ENCODE measurements at regions not wholly inside any gene's neighbourhood (a gene's known extent, or its start where the extent isn't known, plus 50 kb on each side); places are given as distances from the start of the nearest gene placed in this dataset.

DNA sequence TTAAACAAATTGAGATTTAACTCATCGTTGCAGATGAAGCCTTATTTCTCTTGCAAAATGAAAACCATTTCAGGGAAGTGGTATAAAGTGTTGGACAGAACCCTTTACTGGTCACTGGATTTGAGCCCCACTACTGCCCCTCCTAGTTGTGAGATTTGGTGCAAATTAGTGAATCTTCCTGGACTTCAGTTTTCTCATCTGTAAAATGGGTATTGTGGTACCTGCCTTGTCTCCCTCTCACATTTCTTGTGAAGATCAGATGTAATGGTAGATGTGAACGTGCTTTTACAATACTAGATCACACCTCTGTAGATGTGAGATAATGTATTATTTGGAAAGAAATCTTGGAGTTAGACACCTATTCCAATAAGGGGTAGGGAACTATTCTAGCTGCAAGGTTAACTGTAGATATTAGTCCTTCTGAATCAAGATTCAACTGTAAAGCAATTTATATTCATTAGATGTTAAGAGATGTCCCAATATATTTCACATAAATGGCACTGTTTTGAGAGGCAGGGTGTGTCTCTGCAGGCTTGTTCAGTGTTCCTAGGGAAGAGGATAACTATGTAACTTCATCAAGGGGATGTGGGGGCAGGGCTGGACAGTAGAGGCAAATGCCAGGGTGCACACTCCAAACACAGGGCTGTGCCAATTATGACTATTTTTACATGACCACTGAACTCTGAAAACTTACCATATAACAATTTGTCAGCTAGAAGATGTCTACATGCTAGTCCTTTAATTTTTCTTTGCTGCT, 112.4 kb upstream of the PFN2 start:
- CTCF ChIA-PET: no interaction called here
- POLR2A ChIA-PET: no interaction called here

GRCh38 chr3:150081084-150081483, 110.4 kb upstream of the PFN2 start:
- POLR2A ChIA-PET: no interaction called here
- CTCF ChIA-PET: interaction anchor here (0.6 kb wide), 1 partner anchor 150 kb away, joined by 3 read pairs; no protein-coding TSS in a partner anchor

DNA sequence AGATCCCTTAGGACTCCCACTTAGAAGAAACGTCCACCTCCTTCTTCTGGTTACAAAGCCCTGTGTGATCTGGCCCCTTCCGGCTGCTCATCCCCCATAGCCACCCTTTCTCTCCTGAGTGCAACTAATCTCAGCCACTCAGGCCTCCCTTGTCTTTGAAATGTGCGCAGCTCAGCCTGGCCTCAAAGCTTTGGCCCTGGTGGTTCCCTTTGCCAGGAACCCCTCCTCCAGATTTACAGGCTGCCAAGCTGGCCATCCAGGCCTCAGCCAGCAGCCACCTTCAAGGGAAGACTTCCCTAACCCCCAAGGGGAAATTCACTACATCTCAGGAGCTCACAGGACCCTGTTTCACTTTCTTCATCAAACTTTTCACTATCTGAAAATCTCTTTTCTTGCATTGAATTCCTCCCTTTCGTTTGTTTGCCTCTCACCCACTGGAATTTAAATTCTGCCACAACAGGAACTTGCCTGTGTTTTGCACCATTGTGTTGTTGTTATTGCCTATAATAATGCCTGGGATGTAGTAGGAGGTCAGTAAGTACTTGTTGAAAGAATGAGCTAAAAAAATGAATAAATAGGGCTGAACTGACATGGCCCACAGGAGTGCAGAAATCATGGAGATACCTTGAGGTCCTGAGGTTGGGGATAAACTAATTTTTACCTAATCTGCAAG, 109.5 kb upstream of the PFN2 start:
- CTCF ChIA-PET: no interaction called here
- POLR2A ChIA-PET: no interaction called here

DNA sequence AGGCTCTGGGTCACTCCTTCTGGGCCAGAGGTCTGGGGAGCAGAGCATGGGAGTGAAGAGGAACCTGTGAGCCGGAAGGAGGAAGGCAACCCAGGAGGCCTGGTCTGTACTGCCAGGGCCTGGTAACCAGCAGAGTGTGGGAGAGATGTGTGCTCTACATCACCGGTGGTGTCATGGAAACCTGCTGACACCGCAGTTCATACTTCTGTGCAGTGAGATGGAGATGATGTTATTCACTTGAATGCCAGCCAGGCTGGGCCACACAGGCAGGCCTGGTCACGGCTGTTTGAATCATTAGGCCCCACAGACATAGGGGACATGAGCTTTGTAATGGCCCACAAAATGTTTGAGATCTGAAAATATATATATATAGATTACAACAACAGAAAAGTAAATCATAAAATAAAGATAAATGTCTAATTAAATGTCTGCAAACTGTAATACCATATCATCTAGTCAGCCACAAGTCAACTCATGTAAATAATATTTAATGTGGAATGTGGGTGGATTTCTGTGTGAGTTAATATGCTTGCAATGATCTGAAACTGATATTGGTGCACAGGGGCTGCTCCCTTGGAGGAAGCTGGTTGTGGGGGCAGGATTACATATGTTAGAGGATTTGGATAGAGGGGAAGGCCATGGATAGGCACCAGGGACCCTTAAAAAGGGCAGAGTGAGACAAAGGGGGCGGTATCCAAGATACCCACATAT, 108.5 kb upstream of the PFN2 start:
- POLR2A ChIA-PET: no interaction called here
- CTCF ChIA-PET: no interaction called here

DNA sequence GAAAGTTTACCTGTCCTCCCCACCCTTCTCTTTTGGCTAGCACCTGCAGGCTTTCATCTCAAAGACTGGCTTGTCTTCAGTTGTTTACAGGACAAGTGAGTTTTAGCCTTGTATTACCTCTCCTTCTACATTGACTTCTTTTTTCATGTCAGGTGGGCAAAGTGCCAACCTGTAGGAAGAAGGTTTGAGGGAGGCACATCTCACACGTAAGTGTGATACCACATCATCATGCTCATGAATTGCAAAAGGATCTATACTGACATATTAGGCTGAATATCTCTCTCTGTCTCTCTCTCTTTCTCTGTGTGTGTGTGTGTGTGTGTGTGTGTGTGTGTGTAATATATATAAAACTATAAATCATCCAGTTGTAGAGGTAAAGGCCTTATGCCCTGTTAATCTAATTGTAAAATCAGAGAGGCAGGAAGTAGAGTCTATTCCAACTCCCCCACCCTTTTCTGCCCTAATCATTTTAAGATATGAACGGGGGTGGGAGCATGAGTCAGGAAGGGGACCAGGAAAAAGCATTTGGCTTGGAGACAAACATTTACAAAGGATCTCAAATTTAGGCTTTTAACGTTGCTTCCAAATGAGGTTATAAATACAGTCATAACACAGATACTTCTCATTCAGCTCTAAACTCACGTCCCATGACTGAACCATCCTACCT, 107.0 kb upstream of the PFN2 start:
- CTCF ChIA-PET: no interaction called here
- POLR2A ChIA-PET: no interaction called here

DNA sequence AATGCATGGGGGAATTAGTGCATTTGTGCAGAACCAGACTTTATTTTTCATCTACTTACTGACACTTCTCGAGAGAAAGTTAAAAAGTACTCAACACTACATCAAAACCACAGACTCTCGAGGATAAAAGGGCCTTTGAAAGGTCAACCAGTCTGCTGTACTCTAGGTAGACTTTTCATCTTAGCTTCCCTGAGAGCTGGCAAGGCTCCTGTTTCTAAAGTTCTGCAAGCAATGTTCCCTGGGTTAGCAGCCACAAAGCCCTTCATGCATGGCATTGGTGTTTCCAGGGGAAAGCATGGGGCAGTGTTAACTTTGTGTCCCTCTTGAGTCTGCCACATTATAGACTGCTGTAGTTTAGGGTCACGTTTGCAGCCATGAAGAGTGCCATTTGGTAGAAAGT, 106.4 kb upstream of the PFN2 start:
- POLR2A ChIA-PET: no interaction called here
- CTCF ChIA-PET: no interaction called here

- POLR2A ChIA-PET: no interaction called here
- CTCF ChIA-PET: no interaction called here
Observed at GRCh38 chr3:150076443-150076842, 105.7 kb upstream of the PFN2 start.

- POLR2A ChIA-PET: no interaction called here
Observed at GRCh38 chr3:150075417-150075865, 104.7 kb upstream of the PFN2 start.

GRCh38 chr3:150074697-150075416, 104.2 kb upstream of the PFN2 start:
- POLR2A ChIA-PET: no interaction called here

More at GRCh38 chr3:150075417-150075865, 104.7 kb upstream of the PFN2 start:
- CTCF ChIA-PET: no interaction called here

DNA sequence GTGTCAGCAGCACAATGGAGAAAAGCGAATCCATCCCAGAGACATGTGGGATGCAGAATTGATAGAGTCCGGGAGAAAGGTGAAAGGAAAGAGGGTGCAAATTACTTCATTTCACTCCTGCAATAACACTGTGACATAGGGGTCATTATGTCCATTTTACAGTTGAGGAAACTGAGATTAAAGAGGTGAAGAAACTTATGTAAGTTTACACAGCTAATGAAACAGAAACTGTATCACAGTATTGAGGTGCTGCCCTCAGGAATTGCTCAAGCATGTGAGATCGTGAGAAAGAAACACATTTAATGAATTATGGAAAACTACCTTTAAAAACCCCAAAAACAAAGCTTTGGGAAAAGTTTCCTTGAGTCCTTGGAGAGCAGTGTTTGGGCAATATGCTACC, 103.6 kb upstream of the PFN2 start:
- CTCF ChIA-PET: no interaction called here

More at GRCh38 chr3:150074697-150075416, 104.2 kb upstream of the PFN2 start:
- CTCF ChIA-PET: no interaction called here

GRCh38 chr3:150073513-150073912, 102.8 kb upstream of the PFN2 start:
- ChIA-PET POLR2A (no interaction called here), CTCF (no interaction called here)

More for the DNA sequence above, 103.6 kb upstream of the PFN2 start:
- POLR2A ChIA-PET: no interaction called here

- POLR2A ChIA-PET: no interaction called here
- CTCF ChIA-PET: no interaction called here
Observed at GRCh38 chr3:150073031-150073430, 102.3 kb upstream of the PFN2 start.

DNA sequence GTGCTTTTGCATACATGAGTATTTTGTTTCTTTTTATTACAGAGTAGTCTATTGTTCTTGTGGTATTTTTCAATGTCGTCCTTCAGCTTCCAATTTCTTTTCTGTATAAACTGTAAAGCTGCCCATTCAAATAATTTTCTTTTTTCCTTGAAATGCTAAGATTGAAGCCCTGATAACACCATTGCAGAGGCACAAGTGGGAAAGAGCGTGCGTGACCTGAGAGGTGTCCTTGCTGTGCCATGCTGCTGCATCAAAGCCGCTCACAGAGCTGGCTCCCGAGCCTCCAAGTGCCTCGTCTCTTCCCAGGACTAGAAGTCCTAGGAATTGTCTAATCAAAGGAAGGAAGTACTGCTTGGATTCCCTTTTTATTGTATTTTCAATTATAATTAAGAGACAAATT, 101.9 kb upstream of the PFN2 start:
- CTCF ChIA-PET: no interaction called here
- POLR2A ChIA-PET: no interaction called here

DNA sequence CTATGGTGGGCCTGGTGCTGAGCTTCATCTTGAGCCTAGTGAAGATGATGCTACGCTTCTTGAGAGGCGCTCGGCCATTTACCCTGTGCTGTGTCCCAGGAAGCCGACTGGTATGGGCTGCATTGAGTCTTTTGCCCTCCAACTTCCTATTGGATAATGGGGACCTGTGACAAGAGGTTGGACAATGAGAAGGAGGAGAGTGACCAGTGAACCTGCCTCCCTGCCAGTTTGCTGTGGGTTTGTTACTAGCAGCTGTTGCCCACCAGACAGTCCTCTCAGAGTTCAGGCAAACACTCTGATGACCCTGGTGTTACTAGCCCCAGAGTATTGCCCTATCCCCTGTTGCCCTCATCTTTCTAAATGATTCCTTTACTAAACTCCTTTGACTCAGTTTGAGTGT, 99.6 kb upstream of the PFN2 start:
- CTCF ChIA-PET: no interaction called here
- POLR2A ChIA-PET: no interaction called here

DNA sequence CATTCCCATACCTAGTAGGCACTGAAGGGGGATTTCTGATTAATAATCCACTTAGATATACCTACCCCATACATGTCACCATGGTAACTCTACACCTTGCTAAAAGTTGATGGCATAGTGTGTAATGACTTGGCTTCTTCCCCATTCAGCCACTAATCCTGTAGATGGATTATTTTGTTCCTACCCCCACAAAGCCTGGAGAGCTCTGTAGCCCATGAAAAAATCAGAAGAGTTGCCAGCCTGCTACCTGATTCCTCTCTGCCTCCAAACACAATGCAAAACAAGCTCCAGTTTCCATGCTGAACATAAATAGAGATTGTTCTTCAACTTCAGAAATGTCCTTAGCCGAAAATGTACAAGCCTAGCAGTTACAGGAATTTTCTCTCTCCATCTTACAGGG, 98.9 kb upstream of the PFN2 start:
- ChIA-PET CTCF (no interaction called here), POLR2A (no interaction called here)

DNA sequence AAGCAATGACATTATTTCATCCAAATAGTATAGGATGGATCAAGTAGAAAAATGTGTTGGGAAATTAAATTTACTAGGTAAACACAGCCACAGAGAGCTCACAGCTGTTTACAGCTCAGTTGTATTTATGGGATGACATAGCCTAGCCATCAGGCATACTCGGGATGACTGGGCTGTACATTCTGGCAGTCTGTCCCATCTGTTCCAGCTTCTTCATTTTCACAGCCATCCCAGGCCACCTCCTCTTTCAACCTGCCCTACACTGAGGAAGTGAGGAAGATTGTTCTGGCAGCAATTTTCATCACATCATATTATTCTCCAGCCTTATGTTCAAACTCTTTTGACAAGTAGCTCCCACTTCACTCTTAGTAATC, 98.4 kb upstream of the PFN2 start:
- ChIA-PET CTCF (no interaction called here), POLR2A (no interaction called here)

DNA sequence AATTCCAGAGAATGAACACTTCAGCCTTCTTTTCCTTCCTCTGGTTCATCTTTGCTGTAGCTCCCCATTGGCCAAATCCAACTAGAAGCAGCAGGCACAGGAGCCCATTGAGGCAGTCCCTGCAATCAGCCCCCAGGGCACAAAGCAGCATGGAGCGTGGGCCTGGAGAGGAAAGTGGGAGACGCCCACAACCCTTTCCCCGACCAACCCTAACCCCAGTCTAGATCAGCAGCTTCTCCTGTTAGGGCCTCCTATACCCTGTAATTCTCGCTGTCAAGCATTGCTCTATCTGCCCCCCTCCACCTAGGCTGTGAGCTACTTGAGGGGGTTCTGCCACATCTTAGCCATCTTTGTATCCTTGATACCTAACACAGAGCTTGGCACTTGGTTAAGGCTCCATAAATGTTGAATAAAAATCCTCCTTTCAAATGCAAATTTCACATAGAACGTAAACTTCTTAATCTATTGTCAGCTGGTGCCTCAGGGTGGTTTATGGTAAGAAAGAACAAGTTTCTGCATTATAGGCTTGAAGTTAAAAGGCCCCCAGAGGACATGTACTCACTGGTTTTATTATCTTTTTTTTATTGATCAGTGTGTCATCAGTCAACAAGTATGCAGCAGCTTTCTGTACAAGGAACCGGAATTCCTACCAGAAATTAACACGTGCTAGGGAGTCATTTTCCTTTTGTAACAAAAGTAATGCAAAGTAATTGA, 97.9 kb upstream of the PFN2 start:
- ChIA-PET POLR2A (no interaction called here), CTCF (no interaction called here)

DNA sequence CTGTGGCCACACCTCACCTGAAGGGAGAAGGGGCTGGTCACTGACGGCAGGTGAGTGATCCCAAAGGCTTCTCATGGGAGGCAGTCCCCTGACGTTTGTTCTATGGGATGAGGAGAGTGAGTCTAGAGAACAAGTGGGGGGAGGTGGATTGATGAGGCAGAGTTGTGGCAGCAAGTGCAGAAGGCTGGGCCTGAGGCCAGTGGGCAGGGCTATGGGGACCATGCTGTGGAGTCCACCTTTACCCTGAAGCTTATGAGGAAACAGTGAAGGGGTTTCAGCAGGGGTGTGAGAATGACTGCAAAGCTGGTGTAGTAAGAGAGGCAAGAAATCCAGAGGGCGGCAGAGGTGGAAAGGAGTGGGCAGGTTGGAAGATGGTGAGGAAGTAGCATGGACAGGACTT, 96.9 kb upstream of the PFN2 start:
- ChIA-PET CTCF (no interaction called here), POLR2A (no interaction called here)

DNA sequence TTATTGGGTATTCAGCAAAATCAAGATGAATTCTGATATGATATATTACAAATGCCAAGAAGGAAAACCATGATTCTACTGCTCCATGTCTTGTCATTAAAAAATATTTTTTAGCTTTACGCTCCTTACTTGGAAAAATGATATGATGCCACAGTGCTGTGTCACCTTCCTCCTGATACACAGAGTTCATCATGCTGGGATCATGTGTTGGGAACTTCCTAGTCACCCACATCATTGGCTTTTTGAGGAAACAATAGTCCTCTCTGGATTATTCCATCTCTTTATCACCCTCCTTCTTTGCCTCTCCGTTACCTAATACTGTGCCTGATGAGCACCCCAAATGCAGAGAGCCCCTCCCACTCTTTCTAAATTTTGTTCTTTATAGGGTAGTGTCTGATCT, 94.3 kb upstream of the PFN2 start:
- ChIA-PET POLR2A (no interaction called here), CTCF (no interaction called here)

- CTCF ChIA-PET: no interaction called here
Observed at GRCh38 chr3:150063237-150063636, 92.5 kb upstream of the PFN2 start.

More at GRCh38 chr3:150063237-150063636, 92.5 kb upstream of the PFN2 start:
- POLR2A ChIA-PET: no interaction called here

Measured in activated CD8-positive, alpha-beta memory T cell treated with anti-CD3 and anti-CD28 coated beads for 36 hours (primary cell).